AG09319 (cell line): ENCODE measurements at regions not wholly inside any gene's neighbourhood (a gene's known extent, or its start where the extent isn't known, plus 50 kb on each side); places are given as distances from the start of the nearest gene placed in this dataset.

Experiments used
- DNase-seq: peaks from one replicate; pipeline ENCODE4 v3.0.0-alpha.2; 2010; ENCODE audit warnings: low read depth; ENCODE audit errors: extremely low read depth
- CTCF ChIP-seq: IDR thresholded peaks from 2 replicates; pipeline ENCODE4 v1.5.1; 2011; ENCODE audit warnings: low read depth, mild to moderate bottlenecking, inconsistent platforms, low read length, moderate library complexity

DNA sequence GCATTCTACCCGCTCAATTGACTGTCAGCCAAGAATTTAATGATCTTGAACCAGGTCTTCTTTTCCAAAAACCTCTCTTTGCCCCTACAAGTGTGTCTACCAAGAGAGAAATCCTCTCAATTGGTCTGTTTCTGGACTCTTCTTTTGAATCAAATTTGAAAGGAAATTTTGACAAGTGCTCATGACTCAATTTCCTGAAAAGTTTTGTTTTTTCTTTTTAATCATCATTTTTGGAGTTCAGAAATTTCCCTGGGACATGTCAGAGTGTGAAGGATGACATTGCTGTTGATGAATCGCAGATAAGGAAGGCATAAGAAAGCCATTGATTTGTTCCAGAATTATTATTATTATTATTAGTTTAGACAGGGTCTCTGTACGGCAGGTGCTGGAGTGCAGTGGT lies 88.2 kb upstream of the AKT3 start:
- no peak for DNase-seq
- no peak for TF ChIP-seq CTCF

GRCh38 chr1:243933495-243933894 lies 83.5 kb upstream of the AKT3 start:
- no peak for TF ChIP-seq CTCF
- DNase-seq, result no peak

DNA sequence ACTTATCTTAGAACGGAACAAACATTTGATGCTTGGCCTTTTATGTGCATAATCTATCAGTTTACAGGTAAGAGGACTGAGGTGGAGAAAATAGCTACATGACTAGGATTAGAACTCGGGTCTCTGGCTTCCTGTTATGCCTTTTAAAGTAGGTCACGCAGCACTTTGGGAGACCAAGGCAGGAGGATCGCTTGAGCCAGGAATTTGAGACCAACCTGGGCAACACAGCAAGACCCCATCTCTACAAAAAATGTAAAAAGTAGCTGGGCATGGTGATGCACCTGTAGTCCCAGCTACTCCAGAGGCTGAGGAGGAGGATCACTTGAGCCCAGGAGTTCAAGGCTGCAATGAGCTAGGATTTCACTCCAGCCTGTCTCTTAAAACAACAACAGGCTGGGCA lies 81.9 kb upstream of the AKT3 start:
- no peak for DNase-seq
- TF ChIP-seq CTCF, result no peak

- TF ChIP-seq CTCF, result no peak
- DNase-seq, result no peak
Measured at GRCh38 chr1:243930822-243931671, 81.0 kb upstream of the AKT3 start.

- TF ChIP-seq CTCF, result no peak
- DNase-seq, result no peak
Measured at GRCh38 chr1:243927381-243927780, 77.3 kb upstream of the AKT3 start.

DNA sequence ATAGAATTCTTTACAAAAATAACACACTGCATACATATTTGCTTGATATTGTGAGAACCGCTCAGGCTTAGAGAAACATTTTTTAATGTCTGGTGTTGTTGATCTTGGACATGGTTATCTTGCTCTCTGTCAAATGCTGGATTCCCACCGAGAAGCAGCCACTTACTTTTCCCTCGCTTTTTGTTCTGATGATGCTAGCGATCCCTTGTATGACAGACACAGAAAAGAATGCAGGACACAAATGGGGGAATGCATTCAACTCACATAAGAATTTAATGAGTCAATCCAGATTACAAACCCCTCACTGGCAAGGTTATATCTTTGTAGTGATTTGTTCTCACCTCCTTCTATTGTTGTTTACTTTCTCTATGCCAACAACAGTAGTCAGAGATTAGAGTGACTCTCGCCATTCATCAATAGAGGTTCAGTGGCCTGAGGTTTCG lies 76.8 kb upstream of the AKT3 start:
- DNase-seq, result no peak
- no peak for TF ChIP-seq CTCF

DNA sequence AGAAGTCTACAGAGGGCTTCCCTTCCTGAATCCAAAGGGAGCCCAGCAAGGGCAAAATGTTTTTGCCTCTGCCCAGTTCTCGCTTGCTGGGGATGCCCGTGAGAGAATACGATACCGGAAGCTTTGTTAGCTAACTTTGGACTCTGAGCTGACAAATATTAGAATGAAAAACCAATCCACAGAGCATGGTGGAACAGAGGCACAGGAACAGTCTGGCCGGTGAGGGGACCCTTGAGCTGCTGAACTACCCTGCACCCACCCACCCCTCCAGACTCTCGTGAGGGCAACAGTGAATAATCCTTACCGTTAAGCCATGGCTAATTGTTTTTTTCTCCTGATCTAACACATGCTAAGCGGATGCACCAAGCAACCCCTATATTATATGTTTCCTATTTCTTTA lies 76.3 kb upstream of the AKT3 start:
- no peak for DNase-seq
- no peak for TF ChIP-seq CTCF
